Hepatocyte (in vitro differentiated cells): ENCODE measurements at regions not wholly inside any gene's neighbourhood (a gene's known extent, or its start where the extent isn't known, plus 50 kb on each side); places are given as distances from the start of the nearest gene placed in this dataset.

ENCODE experiments used
- DNase-seq: peaks from one replicate; pipeline ENCODE4 v3.0.0-alpha.2; 2016; ENCODE audit warnings: low spot score
- H2AFZ ChIP-seq: fragments of 200-600 bp; sonication (generic); 2 replicates; pipeline ENCODE4 v1.6.0; 2016; ENCODE audit warnings: antibody characterized with exemption, mild to moderate bottlenecking
- H3K27ac ChIP-seq: fragments of 200-600 bp; sonication (generic); 2 replicates; pipeline ENCODE4 v1.5.1; 2016; ENCODE audit warnings: mild to moderate bottlenecking
- H3K27me3 ChIP-seq: fragments of 200-600 bp; sonication (generic); 2 replicates; pipeline ENCODE4 v1.6.1; 2016
- H3K36me3 ChIP-seq: fragments of 200-600 bp; sonication (generic); replicated peaks from 2 replicates; pipeline ENCODE4 v1.5.1; 2016; ENCODE audit warnings: low read depth; ENCODE audit not compliant: insufficient read depth
- H3K4me1 ChIP-seq: fragments of 200-600 bp; sonication (generic); 2 replicates; pipeline ENCODE4 v1.5.1; 2016; ENCODE audit warnings: mild to moderate bottlenecking, moderate library complexity; ENCODE audit not compliant: insufficient read depth
- H3K4me2 ChIP-seq: fragments of 200-600 bp; sonication (generic); 2 replicates; pipeline ENCODE4 v1.6.0; 2016
- H3K4me3 ChIP-seq: fragments of 200-600 bp; sonication (generic); 2 replicates; pipeline ENCODE4 v1.5.1; 2016; ENCODE audit warnings: mild to moderate bottlenecking
- H3K79me2 ChIP-seq: fragments of 200-600 bp; sonication (generic); 2 replicates; pipeline ENCODE4 v1.6.0; 2017; ENCODE audit warnings: mild to moderate bottlenecking
- H3K9me2 ChIP-seq: fragments of 200-600 bp; sonication (generic); replicated peaks from 2 replicates; pipeline ENCODE4 v1.6.0; 2017; ENCODE audit warnings: mild to moderate bottlenecking; ENCODE audit not compliant: insufficient read depth
- H3K9me3 ChIP-seq: fragments of 200-600 bp; sonication (generic); 2 replicates; pipeline ENCODE4 v1.5.1; 2016; ENCODE audit warnings: low read depth, mild to moderate bottlenecking
- H4K20me1 ChIP-seq: fragments of 200-600 bp; sonication (generic); 2 replicates; pipeline ENCODE4 v1.6.0; 2016; ENCODE audit warnings: mild to moderate bottlenecking; ENCODE audit not compliant: insufficient read depth, poor library complexity, severe bottlenecking
- CTCF ChIP-seq: fragments of 200-600 bp; sonication (generic); IDR thresholded peaks from 2 replicates; pipeline ENCODE4 v1.5.1; 2016; ENCODE audit warnings: antibody characterized with exemption, mild to moderate bottlenecking; ENCODE audit not compliant: poor library complexity
- EZH2 ChIP-seq: fragments of 200-600 bp; sonication (generic); IDR thresholded peaks from 2 replicates; pipeline ENCODE4 v1.6.1; 2016; ENCODE audit warnings: antibody characterized with exemption, mild to moderate bottlenecking, borderline replicate concordance
- EZH2phosphoT487 ChIP-seq: fragments of 200-600 bp; sonication (generic); IDR thresholded peaks from one replicate; pipeline ENCODE4 v1.6.1; 2018; ENCODE audit warnings: antibody characterized with exemption, mild to moderate bottlenecking, low read depth, moderate library complexity; ENCODE audit not compliant: unreplicated experiment, severe bottlenecking
- WGBS: methylation state at CpG from one replicate; pipeline ENCODE4 v1.1.6; 2016; ENCODE audit warnings: low lambda C conversion rate; ENCODE audit errors: missing lambda C conversion rate; 5-methylcytosine and 5-hydroxymethylcytosine counted together

GRCh38 chr13:21232196-21232595 lies 55.7 kb downstream of the MRPL57 start:
- 83% methylated on average over 8 of the region's 8 CpGs for WGBS
- no peaks in the 10 kb centered on the region for H3K27me3 ChIP-seq
- no peak overlapping the region for H3K4me2 ChIP-seq
- TF ChIP-seq EZH2 (no peak), CTCF (no peak), EZH2phosphoT487 (no peak)
- H3K27ac ChIP-seq, result no peak overlapping the region
- no peak overlapping the region for H3K4me3 ChIP-seq
- no peak overlapping the region for H2AFZ ChIP-seq
- DNase-seq, result peak; percentile 19
- no peaks in the 10 kb centered on the region for H3K4me1 ChIP-seq
- no peaks in the 10 kb centered on the region for H3K36me3 ChIP-seq
- H3K79me2 ChIP-seq, result no peaks in the 10 kb centered on the region
- H3K9me3 ChIP-seq, result no peaks in the 10 kb centered on the region
- no peaks in the 10 kb centered on the region for H4K20me1 ChIP-seq
- H3K9me2 ChIP-seq, result no peaks in the 10 kb centered on the region

- Histone ChIP-seq H3K79me2 (no peaks in the 10 kb centered on the region), H3K36me3 (no peaks in the 10 kb centered on the region), H3K4me2 (no peak overlapping the region), H3K27ac (no peak overlapping the region), H4K20me1 (no peaks in the 10 kb centered on the region), H3K4me1 (no peaks in the 10 kb centered on the region), H3K27me3 (no peaks in the 10 kb centered on the region), H3K9me3 (no peaks in the 10 kb centered on the region), H3K4me3 (no peak overlapping the region), H2AFZ (no peak overlapping the region), H3K9me2 (no peaks in the 10 kb centered on the region)
- no peak for DNase-seq
- no peak for TF ChIP-seq CTCF
- no peak for TF ChIP-seq EZH2phosphoT487
- no peak for TF ChIP-seq EZH2
- 65% methylated on average over 3 of the region's 3 CpGs for WGBS
These were observed 56.1 kb downstream of the MRPL57 start for GRCh38 chr13:21232599-21232998.

GRCh38 chr13:21233086-21233485 lies 56.6 kb downstream of the MRPL57 start:
- no peak overlapping the region for H2AFZ ChIP-seq
- no peak overlapping the region for H3K4me2 ChIP-seq

More at GRCh38 chr13:21233086-21233485, 56.6 kb downstream of the MRPL57 start:
- H3K9me3 ChIP-seq, result no peaks in the 10 kb centered on the region
- WGBS, result 79% methylated on average over 3 of the region's 3 CpGs
- no peaks in the 10 kb centered on the region for H3K4me1 ChIP-seq
- H3K27ac ChIP-seq, result no peak overlapping the region
- H3K4me3 ChIP-seq, result no peak overlapping the region
- no peaks in the 10 kb centered on the region for H3K27me3 ChIP-seq
- H3K36me3 ChIP-seq, result no peaks in the 10 kb centered on the region
- DNase-seq, result no peak
- TF ChIP-seq CTCF (no peak), EZH2phosphoT487 (no peak), EZH2 (no peak)
- no peaks in the 10 kb centered on the region for H3K79me2 ChIP-seq
- H4K20me1 ChIP-seq, result no peaks in the 10 kb centered on the region
- H3K9me2 ChIP-seq, result no peaks in the 10 kb centered on the region
